ENCODE measurements at regions not wholly inside any gene's neighbourhood (a gene's known extent, or its start where the extent isn't known, plus 50 kb on each side); places are given as distances from the start of the nearest gene placed in this dataset.
A peak's percentile ranks its signal among the peaks of the same experiment; 100 is the strongest.
"Not testable (repeated sequence)": the region's sequence is repeated elsewhere in the genome, so short reads cannot be mapped to it uniquely, and the experiment has no call there.

DNA sequence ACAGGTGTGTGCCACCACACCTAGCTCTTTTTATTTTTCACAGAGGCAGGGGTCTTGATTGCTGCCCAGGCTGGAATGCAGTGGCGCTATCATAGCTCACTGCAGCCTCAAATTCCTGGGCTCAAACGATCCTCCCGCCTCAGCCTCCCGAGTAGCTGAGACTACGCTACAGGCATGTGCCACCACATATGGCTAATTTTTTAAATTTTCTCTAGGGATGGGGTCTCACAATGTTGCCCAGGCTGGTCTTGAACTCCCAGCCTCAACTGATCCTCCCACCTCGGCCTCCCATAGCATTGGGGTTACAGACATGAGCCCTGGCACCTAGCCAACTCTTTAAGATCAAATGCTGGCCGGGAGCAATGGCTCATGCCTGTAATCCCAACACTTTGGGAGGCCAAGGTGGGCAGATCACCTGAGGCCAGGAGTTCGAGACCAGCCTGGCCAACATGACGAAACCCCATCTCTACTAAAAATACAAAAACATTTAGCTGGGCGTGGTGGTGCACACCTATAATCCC, 50.6 kb upstream of the MYL10 start:
- not testable (repeated sequence) for H3K27me3 Mint-ChIP-seq (ENCODE audit: low read depth); DNase-seq (ENCODE audit: low spot score in 2 of 2, unreplicated experiment in 2 of 2); H3K4me3 Mint-ChIP-seq; H3K36me3 Mint-ChIP-seq; H3K9me3 Mint-ChIP-seq; H3K27ac Mint-ChIP-seq
- H3K4me1 Mint-ChIP-seq = peaks cover 30% of the 10 kb centered on the region

DNA sequence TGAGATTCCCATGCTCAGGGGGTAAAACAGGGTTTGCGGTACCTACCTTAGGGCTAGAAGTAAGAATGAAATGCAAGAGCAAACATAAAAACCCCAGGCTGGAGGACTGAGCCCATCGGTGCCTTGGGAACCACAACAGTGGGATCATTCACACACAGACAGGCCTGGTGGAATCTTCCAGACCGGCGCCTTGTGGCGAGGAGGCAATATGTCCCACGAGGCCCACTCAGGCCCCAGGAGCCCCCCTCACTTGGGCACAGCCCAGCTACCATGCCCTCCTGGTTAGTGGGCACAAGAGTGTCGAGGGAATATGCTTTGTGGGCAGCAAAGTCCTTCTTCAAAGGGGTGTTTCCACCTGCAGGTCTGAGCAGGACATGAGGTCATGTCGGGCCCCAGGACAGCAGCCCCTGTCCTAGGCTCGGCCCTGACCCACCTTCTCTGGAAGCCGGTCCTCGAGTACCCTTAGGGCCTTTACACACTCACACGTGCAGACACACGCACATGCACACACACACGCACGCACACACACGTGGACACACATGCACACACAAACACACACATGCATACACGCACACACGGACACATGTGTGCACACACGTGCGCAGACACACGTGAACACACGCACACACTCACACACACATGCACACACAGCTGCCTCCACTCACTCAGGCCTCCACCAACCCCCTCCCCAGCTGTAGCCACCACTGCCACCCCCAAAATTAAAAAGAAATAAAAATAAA, 51.5 kb upstream of the MYL10 start:
- H3K27me3 Mint-ChIP-seq (ENCODE audit: low read depth) = peaks cover 4% of the 10 kb centered on the region
- DNase-seq (ENCODE audit: low spot score in 2 of 2, unreplicated experiment in 2 of 2) = no peak
- no peak overlapping the region for H3K4me3 Mint-ChIP-seq
- peaks cover 30% of the 10 kb centered on the region for H3K4me1 Mint-ChIP-seq
- TF ChIP-seq, protein P1, sequence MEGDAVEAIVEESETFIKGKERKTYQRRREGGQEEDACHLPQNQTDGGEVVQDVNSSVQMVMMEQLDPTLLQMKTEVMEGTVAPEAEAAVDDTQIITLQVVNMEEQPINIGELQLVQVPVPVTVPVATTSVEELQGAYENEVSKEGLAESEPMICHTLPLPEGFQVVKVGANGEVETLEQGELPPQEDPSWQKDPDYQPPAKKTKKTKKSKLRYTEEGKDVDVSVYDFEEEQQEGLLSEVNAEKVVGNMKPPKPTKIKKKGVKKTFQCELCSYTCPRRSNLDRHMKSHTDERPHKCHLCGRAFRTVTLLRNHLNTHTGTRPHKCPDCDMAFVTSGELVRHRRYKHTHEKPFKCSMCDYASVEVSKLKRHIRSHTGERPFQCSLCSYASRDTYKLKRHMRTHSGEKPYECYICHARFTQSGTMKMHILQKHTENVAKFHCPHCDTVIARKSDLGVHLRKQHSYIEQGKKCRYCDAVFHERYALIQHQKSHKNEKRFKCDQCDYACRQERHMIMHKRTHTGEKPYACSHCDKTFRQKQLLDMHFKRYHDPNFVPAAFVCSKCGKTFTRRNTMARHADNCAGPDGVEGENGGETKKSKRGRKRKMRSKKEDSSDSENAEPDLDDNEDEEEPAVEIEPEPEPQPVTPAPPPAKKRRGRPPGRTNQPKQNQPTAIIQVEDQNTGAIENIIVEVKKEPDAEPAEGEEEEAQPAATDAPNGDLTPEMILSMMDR (IDR thresholded peaks at IDR 0.05; ENCODE audit: unreplicated experiment) = no peak
- H3K27ac Mint-ChIP-seq = peak overlapping the region; percentile 91
- H3K36me3 Mint-ChIP-seq = no peaks in the 10 kb centered on the region
- H3K9me3 Mint-ChIP-seq = no peaks in the 10 kb centered on the region

DNA sequence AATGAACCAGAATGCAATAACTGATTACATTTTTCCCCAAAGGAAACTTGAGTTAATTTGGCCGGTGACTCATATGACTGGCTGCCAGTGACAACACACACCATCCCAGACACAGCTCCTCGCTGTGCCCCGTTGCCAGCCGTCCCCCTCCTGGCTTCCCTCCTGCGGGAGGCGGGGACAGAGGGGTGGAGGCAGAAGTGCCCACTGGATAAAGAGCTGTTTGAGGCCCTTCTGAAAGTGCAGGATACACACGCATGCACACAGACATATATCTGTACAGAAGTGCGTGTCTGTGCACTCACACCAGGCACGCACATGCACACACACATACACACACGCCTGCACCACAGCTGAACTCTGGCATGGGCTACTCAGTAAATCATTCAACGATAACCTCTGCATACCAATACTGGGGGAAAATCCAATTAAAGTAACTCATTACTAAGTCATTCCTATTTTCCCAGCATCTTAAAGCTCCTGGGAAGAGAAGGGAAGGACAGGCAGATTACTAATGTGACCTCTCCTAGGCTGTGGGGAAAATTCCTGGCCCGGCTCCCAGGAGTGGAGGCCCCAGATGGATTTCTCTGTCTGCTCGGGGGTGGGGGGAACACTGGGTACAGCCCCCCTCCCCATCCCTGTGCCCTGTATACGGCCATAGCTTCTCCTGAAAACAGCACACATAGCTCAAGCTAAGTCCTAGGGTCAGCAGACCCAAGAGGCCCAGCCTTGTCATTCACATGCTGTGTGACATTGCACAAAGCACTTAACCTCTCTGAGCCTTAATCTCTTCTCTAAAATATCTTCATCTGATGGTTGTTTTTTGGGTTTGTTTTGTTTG, 52.3 kb upstream of the MYL10 start:
- Mint-ChIP-seq H3K27ac (peak overlapping the region; percentile 91), H3K4me3 (no peak overlapping the region), H3K36me3 (no peaks in the 10 kb centered on the region), H3K27me3 (ENCODE audit: low read depth) (peaks cover 4% of the 10 kb centered on the region), H3K9me3 (no peaks in the 10 kb centered on the region), H3K4me1 (peaks cover 25% of the 10 kb centered on the region)
- DNase-seq (ENCODE audit: low spot score in 2 of 2, unreplicated experiment in 2 of 2) = no peak
- TF ChIP-seq, protein P1 (IDR thresholded peaks at IDR 0.05; ENCODE audit: unreplicated experiment) = no peak

DNA sequence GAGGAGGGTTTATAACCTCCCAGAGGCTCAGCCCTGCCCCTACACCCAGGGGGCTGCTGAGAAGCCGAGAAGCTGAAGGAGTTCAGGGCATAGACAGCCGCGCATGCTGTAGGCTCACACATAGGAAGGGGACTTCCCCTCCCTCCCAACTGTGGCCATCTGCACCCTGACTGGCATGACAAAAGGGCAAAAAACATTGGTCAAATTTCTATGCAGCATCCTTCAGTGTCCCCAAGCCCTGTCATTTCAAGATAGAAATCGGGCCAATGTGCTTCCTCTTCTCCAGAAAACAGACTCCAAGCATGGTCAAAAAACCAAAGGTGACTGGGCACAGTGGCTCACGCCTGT, 55.9 kb upstream of the MYL10 start:
- peaks cover 4% of the 10 kb centered on the region for H3K27me3 Mint-ChIP-seq (ENCODE audit: low read depth)
- H3K36me3 Mint-ChIP-seq = no peaks in the 10 kb centered on the region
- TF ChIP-seq, protein P1 (IDR thresholded peaks at IDR 0.05; ENCODE audit: unreplicated experiment) = no peak
- DNase-seq (ENCODE audit: low spot score in 2 of 2, unreplicated experiment in 2 of 2) = no peak
- no peak overlapping the region for H3K27ac Mint-ChIP-seq
- peaks cover 13% of the 10 kb centered on the region for H3K4me1 Mint-ChIP-seq
- no peak overlapping the region for H3K4me3 Mint-ChIP-seq
- H3K9me3 Mint-ChIP-seq = no peaks in the 10 kb centered on the region

DNA sequence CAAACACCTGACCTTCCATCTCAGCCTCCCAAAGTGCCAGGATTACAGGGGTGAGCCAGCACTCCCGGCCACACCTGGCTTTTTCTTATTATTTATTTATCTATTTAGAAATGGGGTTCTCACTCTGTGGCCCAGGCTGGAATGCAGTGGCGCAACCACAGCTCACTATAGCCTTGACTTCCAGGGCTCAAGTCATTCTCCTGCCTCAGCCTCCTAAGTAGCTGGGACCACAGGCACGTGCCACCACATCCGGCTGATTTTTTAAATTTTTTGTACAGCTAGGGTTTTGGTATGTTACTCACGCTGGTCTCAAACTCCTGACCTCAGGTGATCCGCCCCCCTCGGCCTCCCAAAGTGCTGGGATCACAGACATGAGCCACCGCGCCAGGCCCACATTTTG, 56.9 kb upstream of the MYL10 start:
- Mint-ChIP-seq H3K36me3 (no peaks in the 10 kb centered on the region), H3K9me3 (no peaks in the 10 kb centered on the region), H3K4me3 (no peak overlapping the region), H3K4me1 (peaks cover 10% of the 10 kb centered on the region), H3K27me3 (ENCODE audit: low read depth) (peaks cover 4% of the 10 kb centered on the region), H3K27ac (no peak overlapping the region)
- DNase-seq (ENCODE audit: low spot score in 2 of 2, unreplicated experiment in 2 of 2) = no peak
- TF ChIP-seq, protein P1 (IDR thresholded peaks at IDR 0.05; ENCODE audit: unreplicated experiment) = no peak

DNA sequence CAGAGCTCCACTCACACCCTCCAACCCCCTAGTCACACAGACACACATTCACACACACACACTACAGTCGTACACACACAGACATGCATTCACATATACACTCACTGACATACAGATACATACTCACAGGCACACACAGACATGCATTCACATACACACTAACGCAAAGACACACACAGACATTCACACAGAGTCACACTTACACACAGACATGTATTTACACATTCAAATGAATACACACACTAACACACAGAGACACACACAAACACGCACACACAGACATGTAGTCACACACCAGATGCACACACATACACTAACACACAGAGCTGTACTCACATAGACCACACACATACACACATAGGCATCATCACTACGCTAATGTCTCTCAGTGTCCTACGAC, 58.0 kb upstream of the MYL10 start:
- TF ChIP-seq, protein P1 (IDR thresholded peaks at IDR 0.05; ENCODE audit: unreplicated experiment) = no peak
- Mint-ChIP-seq H3K27me3 (ENCODE audit: low read depth) (peaks cover 4% of the 10 kb centered on the region), H3K4me1 (peaks cover 4% of the 10 kb centered on the region), H3K27ac (no peak overlapping the region), H3K9me3 (no peaks in the 10 kb centered on the region), H3K4me3 (no peak overlapping the region), H3K36me3 (no peaks in the 10 kb centered on the region)
- no peak for DNase-seq (ENCODE audit: low spot score in 2 of 2, unreplicated experiment in 2 of 2)
